ENCODE measurements at regions not wholly inside any gene's neighbourhood (a gene's known extent, or its start where the extent isn't known, plus 50 kb on each side); places are given as distances from the start of the nearest gene placed in this dataset.
"Not testable (repeated sequence)": the region's sequence is repeated elsewhere in the genome, so short reads cannot be mapped to it uniquely, and the experiment has no call there.

DNA sequence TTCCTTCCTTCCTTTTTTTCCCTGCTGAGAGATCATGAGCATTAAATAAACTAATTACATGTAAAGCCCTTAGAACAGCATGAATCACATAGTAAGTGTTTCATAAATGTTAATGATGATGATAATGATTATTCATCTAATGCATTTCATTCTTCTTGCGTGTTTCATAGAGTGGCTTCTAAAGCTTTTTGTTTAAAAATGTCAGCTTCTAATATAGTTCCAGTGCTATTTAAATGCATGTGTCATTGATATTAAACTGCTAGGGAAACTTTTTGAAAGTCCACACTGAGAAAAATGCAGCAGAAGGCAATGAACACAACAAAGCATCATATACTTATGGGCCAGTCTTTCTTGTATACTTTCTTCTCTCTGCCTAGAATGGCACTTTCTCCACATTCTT is 894.8 kb downstream of the REEP3 start:
- DNase-seq (ENCODE audit: low read depth), result no peak

DNA sequence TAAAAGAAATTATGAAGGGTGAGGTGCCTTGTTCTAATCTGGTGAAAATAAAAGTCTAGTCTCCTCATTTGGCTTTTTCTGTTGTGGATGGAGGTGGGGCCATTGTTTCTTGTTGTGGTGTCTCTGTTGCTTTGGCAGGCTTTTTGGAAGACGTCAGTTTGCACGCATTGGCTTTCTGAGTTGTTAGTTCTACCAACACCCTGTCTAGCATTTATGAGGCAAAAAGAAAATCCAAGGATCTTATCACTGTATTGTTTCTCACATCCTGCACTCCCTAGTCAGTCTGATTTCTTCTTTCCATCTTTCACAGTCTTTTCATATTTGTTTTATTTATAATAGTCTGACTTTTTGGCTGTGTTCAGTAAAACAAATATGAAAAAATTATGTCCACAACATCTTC is 898.3 kb downstream of the REEP3 start:
- no peak for DNase-seq (ENCODE audit: low read depth)

DNA sequence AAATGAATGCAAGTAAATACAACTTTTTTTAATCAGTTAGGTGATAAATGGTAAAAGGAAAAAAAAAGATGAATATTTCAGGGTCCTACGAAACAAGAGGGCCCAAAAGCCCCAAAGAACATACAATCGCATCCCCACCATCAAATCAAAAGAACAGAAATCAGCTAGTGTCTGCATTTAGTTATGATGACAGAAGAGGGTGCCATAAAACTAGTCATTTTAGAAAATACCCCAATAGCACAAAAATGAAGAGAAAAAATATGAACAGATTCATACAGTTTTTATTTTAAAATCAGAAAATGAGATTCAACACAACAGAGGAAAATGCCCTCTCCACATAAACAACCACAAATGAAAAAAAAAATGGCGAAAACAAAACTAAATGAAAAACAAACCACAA is 905.5 kb downstream of the REEP3 start:
- DNase-seq (ENCODE audit: low read depth), result no peak

DNA sequence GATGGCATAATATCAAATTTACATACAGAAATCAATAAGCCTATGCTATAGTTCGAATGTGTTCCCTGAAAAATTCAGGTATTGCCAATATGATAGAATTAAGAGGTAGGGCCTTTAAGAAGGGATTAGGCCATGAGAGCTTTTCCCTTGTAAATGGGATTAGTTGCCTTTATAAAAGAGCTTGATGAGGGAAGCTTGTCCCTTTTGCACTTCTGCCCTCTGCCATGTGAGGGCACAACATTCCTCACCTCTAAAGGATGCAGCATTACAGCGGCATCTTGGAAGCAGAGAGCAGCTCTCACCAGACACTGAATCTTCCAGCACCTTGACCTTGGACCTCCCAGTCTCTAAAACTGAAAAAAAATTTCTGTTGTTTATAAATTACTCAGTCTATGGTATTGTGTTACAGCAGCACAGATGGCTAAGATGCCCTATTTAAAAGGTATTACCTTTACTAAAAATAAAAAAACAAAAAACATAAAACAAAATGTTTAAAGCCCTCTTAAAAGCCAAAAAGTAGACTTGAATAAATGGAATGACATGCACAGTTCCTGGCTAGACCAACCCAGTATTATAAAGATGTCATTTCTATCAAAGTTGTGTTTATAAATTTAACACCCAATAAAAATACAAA is 909.6 kb downstream of the REEP3 start:
- no peak for DNase-seq (ENCODE audit: low read depth)

DNA sequence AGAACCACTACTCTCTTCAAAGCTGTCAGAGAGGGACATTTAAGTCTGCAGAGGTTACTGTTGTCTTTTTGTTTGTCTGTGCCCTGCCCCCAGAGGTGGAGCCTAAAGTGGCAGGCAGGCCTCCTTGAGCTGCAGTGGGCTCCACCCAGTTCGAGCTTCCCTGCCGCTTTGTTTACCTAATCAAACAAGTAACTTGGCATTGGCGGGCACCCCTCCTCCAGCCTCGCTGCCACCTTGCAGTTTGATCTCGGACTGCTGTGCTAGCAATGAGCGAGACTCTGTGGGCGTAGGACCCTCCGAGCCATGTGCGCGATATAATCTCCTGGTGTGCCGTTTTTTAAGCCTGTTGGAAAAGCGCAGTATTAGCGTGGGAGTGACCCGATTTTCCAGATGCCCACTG is 920.7 kb downstream of the REEP3 start:
- not testable (repeated sequence) for DNase-seq (ENCODE audit: low read depth)

DNA sequence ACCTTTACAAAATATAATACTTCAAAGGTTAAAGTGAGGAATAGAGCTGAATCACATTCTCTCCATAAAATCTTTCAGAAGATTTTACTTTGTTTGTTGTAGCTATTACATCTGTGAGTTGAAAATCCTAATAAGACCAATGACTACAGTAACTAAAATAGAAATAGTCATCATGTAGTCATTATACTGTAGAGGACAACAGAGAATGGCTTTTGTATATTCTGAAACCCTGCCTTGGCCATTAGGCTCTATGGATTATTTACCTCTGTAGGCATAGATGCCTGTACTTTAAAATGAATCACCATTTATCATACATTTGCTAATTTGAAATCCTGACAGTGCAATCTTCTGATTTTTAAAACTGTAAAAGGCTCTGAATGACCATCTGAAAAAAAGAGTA is 923.0 kb downstream of the REEP3 start:
- DNase-seq (ENCODE audit: low read depth), result no peak

DNA sequence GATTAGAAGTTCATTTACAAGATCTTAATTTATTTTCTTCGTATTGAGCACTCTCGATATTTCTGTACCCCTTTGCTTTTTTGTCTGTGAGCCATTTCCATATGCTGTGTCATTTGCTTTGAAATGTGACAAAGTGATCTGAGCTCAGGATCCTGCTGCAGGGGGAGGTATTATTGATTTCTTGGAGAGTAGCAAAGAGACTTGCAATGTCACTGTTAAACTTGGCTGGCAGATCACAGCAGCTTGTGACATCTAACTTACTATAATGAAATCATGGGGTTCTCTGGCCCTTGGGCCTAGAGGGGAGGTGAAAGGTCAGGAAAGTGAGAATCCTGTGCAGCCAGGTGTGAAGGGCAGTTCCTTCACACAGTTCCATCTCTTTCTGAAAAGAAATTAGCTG is 923.4 kb downstream of the REEP3 start:
- no peak for DNase-seq (ENCODE audit: low read depth)

DNA sequence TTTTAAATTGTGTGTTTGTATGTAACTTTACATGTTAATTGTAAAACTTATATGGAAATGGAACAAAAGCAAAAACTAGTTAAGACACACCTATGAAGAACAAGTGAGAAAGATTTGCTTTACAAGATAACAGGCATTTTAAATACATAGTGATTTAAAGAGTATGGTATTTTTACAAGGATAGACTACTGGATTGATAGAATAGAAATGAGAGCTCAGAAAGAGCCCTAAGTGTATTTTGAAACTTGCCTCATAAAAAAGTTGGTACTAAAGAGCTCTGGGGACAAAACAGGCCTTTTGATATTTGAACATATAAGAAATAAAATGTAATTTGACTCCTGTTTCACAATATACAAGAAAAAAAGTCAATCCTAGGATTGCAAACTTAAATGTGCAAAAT is 928.4 kb downstream of the REEP3 start:
- DNase-seq (ENCODE audit: low read depth), result no peak

GRCh38 chr10:64450312-64450711 is 929.1 kb downstream of the REEP3 start:
- no peak for DNase-seq (ENCODE audit: low read depth)

DNA sequence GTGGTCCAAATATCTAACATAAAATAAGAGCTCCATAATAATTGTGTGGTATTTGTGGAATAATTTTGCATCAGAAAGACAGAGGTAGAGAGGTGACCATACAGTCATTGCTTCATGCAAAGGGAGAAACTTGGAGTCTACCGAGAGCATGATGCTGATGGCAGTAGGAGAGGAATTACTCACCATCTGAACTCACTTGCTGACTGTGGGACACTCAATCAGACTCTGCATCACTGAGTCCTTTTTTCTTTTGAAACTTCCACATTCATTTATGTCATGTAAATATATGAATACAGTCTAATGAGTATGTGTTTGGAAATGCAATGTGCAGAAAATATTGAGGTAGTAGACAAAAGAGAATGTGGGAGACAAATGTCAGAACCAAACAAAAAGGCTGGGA is 933.8 kb downstream of the REEP3 start:
- DNase-seq (ENCODE audit: low read depth), result no peak

- no peak for DNase-seq (ENCODE audit: low read depth)
Observed at GRCh38 chr10:64458306-64458705, 937.1 kb downstream of the REEP3 start.

- no peak for DNase-seq (ENCODE audit: low read depth)
Observed at GRCh38 chr10:64463406-64463805, 942.2 kb downstream of the REEP3 start.

GRCh38 chr10:64465653-64466052 is 944.5 kb downstream of the REEP3 start:
- DNase-seq (ENCODE audit: low read depth), result no peak

- DNase-seq (ENCODE audit: low read depth), result no peak
Observed at GRCh38 chr10:64468219-64468618, 947.0 kb downstream of the REEP3 start.

DNA sequence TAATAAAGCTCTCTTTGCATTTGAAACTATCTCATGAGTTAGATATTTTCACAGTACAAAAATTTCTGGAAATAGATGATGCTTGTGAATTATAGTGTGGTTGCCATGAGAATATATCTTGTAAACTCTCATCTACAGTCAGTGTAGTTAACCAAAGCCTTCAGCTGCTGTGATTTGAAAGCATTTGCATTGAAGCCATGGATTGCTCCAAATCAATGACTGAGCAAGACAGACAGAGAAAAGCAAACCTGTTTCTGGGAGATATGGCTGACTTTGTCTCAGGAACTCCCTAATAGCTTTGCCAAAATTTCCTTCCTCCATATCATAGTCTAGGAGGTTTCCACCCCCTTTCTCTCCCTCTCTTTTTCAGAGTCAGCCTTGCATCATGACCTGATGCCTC is 955.3 kb downstream of the REEP3 start:
- DNase-seq (ENCODE audit: low read depth), result no peak

DNA sequence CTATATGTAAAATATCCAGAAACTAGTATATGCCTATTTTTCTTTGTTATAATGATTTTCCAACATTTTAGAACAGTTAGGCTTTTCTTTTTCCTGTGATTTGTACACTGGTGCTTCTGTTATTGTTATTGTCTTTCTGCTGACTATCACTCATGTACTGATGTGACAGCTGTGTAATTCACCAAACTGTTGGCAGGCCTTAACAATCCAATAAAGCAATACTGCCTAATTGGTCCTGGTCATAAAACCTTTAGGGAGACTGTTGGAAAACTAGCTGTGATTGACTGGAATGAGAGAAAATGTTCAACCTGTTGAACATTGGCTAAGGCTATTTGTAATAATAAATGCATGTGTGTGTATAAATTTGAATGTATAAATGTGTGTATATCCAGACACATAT is 956.6 kb downstream of the REEP3 start:
- DNase-seq (ENCODE audit: low read depth), result no peak

GRCh38 chr10:64484811-64485330 is 963.7 kb downstream of the REEP3 start:
- DNase-seq (ENCODE audit: low read depth), result no peak

DNA sequence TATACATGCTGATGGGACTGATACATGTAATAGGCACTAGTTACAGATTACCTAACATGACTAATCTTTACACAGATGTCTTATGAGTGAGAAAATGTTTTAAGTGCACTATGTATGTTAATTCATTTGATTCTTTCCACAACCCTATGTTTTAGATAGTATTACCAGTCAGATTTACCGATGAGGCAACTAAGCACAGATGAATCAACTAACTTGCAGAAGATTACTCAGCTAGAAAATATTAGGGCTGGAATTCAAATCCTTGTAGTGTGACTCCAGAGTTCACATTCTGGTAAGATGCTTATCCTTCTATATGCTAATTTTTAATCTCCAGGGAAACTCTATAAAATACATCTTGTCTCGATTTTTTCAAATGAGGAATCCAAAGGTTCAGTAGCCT is 964.9 kb downstream of the REEP3 start:
- no peak for DNase-seq (ENCODE audit: low read depth)

DNA sequence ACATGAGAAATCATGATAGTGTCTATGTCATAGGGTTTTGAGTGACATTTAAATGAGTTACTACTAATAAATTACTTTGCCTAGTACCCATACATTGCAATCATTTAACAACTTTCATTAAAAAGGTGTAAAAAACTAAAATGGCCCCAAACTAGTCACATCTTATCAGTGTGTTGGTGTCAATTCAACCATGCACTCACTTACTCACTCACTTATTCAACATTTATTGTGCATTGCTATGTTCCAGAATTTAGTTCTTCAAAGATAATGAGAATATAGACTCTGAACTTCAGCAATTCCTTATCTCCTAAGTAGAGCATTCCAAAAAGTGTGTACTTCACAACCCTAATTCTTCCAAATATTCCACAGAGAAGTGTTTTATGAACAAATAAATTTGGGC is 965.7 kb downstream of the REEP3 start:
- DNase-seq (ENCODE audit: low read depth), result no peak

- no peak for DNase-seq (ENCODE audit: low read depth)
Observed at GRCh38 chr10:64494901-64495300, 973.7 kb downstream of the REEP3 start.

DNA sequence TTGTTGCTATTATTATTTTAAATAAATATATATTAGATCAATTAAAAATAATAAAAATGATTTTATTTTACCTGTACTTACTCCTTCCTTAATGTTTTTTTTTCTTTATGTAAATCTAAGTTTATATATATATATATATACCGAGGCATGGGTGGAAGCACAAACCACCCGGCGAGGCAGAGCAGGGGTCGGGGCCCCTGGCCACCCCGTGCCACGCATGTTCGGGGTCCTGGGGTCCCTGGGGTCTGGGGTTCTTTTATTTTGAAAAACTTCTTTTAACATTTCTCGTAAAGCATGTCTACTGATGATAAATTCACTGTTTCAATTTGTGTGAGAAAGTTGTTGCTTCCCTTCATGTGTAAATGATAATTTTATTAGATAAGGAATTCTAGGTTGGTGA is 976.1 kb downstream of the REEP3 start:
- DNase-seq (ENCODE audit: low read depth), result no peak

- no peak for DNase-seq (ENCODE audit: low read depth)
Observed at GRCh38 chr10:64501807-64502206, 980.6 kb downstream of the REEP3 start.

DNA sequence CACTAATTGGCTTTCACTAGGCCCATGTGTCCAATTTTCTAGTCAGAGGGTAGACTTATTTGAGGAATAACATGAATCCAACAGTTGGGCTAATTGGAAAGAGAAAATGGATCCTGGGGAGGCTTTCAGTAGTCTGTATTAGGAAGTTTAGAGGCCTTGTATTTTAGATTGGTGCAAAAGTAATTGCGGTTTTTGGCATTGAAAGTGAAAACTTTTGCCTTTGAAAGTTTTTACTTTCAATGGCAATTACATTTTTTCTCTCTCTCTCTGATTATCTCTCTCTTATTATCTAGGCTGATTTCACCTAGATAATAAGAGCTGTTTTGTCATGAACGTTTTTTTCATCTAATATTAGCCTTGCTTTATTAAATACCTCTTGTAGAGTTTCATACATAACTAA is 981.7 kb downstream of the REEP3 start:
- DNase-seq (ENCODE audit: low read depth), result no peak

DNA sequence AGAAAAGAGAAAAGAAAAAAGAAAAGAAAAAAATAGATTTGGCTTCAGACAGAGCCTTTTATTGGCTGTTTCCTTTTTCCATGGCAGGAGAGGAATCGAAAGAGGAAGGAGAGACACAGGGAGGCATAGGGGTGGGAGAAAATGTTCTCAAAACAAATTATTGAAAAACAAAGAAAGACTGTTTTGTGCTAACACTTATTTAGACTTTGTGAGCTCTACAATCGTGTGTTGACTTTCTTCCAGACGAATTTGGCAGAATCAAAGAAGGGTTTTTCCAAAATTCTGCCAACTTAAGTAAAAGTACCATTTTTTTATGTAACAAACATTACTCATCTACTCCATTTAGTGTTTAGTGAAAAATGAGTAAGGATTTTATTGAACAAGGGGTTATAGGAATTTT is 982.2 kb downstream of the REEP3 start:
- DNase-seq (ENCODE audit: low read depth), result no peak

- no peak for DNase-seq (ENCODE audit: low read depth)
Observed at GRCh38 chr10:64505501-64505900, 984.3 kb downstream of the REEP3 start.
